Smooth muscle cell (in vitro differentiated cells): ENCODE measurements at regions not wholly inside any gene's neighbourhood (a gene's known extent, or its start where the extent isn't known, plus 50 kb on each side); places are given as distances from the start of the nearest gene placed in this dataset.
"Not testable (repeated sequence)": the region's sequence is repeated elsewhere in the genome, so short reads cannot be mapped to it uniquely, and the experiment has no call there.

Experiments
- DNase-seq: peaks from one replicate; lab custom pipeline; 2025; ENCODE audit not compliant: unreplicated experiment; lab: John Stamatoyannopoulos, UW
- H2AFZ ChIP-seq: fragments of 200-600 bp; sonication (generic); 2 replicates; pipeline ENCODE4 v1.6.0; 2016; ENCODE audit warnings: antibody characterized with exemption, low read depth, mild to moderate bottlenecking
- H3F3A ChIP-seq: fragments of 200-600 bp; sonication (generic); 2 replicates; pipeline ENCODE4 v1.6.0; 2017; ENCODE audit warnings: antibody characterized with exemption, low read depth
- H3K27ac ChIP-seq: fragments of 200-600 bp; sonication (generic); 2 replicates; pipeline ENCODE4 v1.5.1; 2016; ENCODE audit warnings: low read depth, mild to moderate bottlenecking
- H3K27me3 ChIP-seq: fragments of 200-600 bp; sonication (generic); 2 replicates; pipeline ENCODE4 v1.6.1; 2016; ENCODE audit warnings: low read depth, mild to moderate bottlenecking
- H3K36me3 ChIP-seq: fragments of 200-600 bp; sonication (generic); 2 replicates; pipeline ENCODE4 v1.5.1; 2016; ENCODE audit warnings: low read depth
- H3K4me1 ChIP-seq: fragments of 200-600 bp; sonication (generic); 2 replicates; pipeline ENCODE4 v1.5.1; 2016; ENCODE audit warnings: low read depth
- H3K4me2 ChIP-seq: fragments of 200-600 bp; sonication (generic); 2 replicates; pipeline ENCODE4 v1.6.0; 2016; ENCODE audit warnings: mild to moderate bottlenecking
- H3K4me3 ChIP-seq: fragments of 200-600 bp; sonication (generic); 2 replicates; pipeline ENCODE4 v1.5.1; 2016; ENCODE audit warnings: mild to moderate bottlenecking
- H3K79me2 ChIP-seq: fragments of 200-600 bp; sonication (generic); 2 replicates; pipeline ENCODE4 v1.6.0; 2016; ENCODE audit warnings: low read depth, mild to moderate bottlenecking
- H3K9ac ChIP-seq: fragments of 200-600 bp; sonication (generic); 2 replicates; pipeline ENCODE4 v1.6.0; 2016; ENCODE audit warnings: low read depth
- H3K9me3 ChIP-seq: fragments of 200-600 bp; sonication (generic); replicated peaks from 2 replicates; pipeline ENCODE4 v1.5.1; 2016; ENCODE audit warnings: low read depth
- H4K20me1 ChIP-seq: fragments of 200-600 bp; sonication (generic); 2 replicates; pipeline ENCODE4 v1.6.0; 2016; ENCODE audit warnings: low read depth
- WGBS: methylation state at CpG from one replicate; pipeline ENCODE4 v1.1.7; 2016; ENCODE audit warnings: low lambda C conversion rate; 5-methylcytosine and 5-hydroxymethylcytosine counted together
- TF ChIP-seq, protein P1 (sequence below): fragments of 200-600 bp; sonication (generic); IDR thresholded peaks from 2 replicates; pipeline ENCODE4 v1.5.1; 2017; ENCODE audit warnings: borderline replicate concordance, mild to moderate bottlenecking, antibody characterized with exemption; ENCODE audit not compliant: insufficient read depth, poor library complexity, severe bottlenecking

DNA sequence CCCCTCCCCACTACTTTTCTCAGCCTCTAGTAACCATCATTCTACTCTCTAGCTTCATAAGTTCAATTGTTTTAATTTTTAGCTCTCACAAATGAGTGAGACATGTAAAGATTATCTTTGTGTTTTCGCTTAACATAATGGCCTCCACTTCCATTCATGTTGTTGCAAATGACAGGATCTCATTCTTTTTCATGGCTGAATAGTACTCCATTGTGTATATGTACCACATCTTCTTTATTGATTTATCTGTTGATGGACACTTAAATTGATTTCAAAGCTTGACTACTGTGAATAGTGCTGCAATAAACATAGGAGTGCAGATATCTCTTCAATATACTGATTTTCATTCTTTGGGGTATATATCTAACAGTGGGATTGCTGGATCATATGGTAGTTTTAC, 699.8 kb upstream of the NR2F2 start:
- H3K27me3 ChIP-seq, result no peaks in the 10 kb centered on the region
- peaks cover 24% of the 10 kb centered on the region for H3K4me1 ChIP-seq
- no peaks in the 10 kb centered on the region for H3F3A ChIP-seq
- H3K79me2 ChIP-seq, result no peaks in the 10 kb centered on the region
- TF ChIP-seq, protein P1, sequence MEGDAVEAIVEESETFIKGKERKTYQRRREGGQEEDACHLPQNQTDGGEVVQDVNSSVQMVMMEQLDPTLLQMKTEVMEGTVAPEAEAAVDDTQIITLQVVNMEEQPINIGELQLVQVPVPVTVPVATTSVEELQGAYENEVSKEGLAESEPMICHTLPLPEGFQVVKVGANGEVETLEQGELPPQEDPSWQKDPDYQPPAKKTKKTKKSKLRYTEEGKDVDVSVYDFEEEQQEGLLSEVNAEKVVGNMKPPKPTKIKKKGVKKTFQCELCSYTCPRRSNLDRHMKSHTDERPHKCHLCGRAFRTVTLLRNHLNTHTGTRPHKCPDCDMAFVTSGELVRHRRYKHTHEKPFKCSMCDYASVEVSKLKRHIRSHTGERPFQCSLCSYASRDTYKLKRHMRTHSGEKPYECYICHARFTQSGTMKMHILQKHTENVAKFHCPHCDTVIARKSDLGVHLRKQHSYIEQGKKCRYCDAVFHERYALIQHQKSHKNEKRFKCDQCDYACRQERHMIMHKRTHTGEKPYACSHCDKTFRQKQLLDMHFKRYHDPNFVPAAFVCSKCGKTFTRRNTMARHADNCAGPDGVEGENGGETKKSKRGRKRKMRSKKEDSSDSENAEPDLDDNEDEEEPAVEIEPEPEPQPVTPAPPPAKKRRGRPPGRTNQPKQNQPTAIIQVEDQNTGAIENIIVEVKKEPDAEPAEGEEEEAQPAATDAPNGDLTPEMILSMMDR, result no peak
- no peaks in the 10 kb centered on the region for H3K9me3 ChIP-seq
- no peak overlapping the region for H3K4me2 ChIP-seq
- H3K4me3 ChIP-seq, result no peak overlapping the region
- no peak overlapping the region for H2AFZ ChIP-seq
- H3K36me3 ChIP-seq, result no peaks in the 10 kb centered on the region
- 81% methylated on average over 1 of the region's 1 CpG for WGBS
- no peak overlapping the region for H3K27ac ChIP-seq
- H3K9ac ChIP-seq, result no peak overlapping the region
- H4K20me1 ChIP-seq, result no peaks in the 10 kb centered on the region
- no peak for DNase-seq

DNA sequence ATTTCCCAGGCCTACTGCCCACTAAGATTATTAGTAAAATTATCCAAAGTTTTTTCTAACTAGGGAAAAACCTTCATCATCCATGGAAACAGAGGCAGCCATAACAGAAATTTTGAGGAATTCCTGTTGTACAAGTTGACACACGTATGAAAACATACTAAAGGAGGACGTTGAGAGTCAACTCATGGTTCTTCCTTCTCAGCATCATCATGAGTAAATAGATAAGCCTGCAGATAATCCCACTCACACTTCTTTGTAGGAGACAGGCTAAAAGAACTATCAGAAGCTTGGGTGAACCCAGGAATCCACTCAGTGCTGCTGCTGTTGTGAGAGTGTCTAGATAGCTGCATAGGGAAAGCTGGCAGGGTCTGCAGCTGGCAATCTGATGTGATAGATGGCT, 694.8 kb upstream of the NR2F2 start:
- Histone ChIP-seq H3K27me3 (no peaks in the 10 kb centered on the region), H3K4me1 (no peaks in the 10 kb centered on the region), H3F3A (no peaks in the 10 kb centered on the region), H3K36me3 (no peaks in the 10 kb centered on the region), H3K4me3 (no peak overlapping the region), H3K4me2 (no peak overlapping the region), H3K9ac (no peak overlapping the region), H2AFZ (no peak overlapping the region), H4K20me1 (no peaks in the 10 kb centered on the region), H3K9me3 (no peaks in the 10 kb centered on the region), H3K79me2 (no peaks in the 10 kb centered on the region), H3K27ac (no peak overlapping the region)
- WGBS, result 88% methylated on average over 2 of the region's 2 CpGs
- DNase-seq, result no peak
- TF ChIP-seq, protein P1, result no peak

DNA sequence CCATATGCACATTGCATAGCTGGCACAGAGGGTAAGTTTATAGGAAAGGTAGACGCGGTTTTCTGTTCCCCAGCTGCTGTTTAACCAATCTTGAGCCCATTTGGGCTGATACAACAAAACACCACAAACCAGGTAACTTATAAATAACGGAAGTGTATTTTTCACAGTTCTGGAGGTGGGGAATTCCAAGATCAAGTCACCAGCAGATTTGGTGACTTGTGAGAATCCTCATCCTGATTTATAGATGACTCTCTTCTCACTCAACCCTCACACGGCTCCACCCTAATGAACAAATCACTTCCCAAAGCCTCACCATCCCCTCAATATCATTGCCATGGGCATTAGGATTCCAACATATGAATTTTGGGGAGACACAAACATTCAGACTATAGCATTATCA, 694.4 kb upstream of the NR2F2 start:
- DNase-seq, result no peak
- WGBS, result 92% methylated on average over 4 of the region's 4 CpGs
- H3K79me2 ChIP-seq, result no peaks in the 10 kb centered on the region

DNA sequence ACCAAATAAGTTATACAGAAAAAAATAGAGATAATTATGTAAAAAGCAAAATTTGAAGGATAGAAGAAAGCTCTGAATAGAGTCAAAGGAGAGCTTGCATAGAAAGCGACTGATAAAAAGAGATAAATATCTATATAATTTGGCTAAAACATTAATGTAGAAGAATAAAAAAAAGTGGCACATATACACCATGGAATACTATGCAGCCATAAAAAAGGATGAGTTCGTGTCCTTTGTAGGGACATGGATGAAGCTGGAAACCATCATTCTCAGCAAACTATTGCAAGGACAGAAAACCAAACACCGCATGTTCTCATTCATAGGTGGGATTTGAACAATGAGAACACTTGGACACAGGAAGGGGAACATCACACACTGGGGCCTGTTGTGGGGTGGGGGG, 693.3 kb upstream of the NR2F2 start:
- H4K20me1 ChIP-seq, H3K9ac ChIP-seq, H3F3A ChIP-seq, H3K27ac ChIP-seq, H3K4me2 ChIP-seq, DNase-seq, H3K9me3 ChIP-seq, H3K4me3 ChIP-seq, H3K36me3 ChIP-seq, H3K4me1 ChIP-seq, H3K79me2 ChIP-seq, H2AFZ ChIP-seq, H3K27me3 ChIP-seq: not testable (repeated sequence)
- WGBS, result 92% methylated on average over 3 of the region's 3 CpGs

More for the DNA sequence above, 694.4 kb upstream of the NR2F2 start:
- TF ChIP-seq, protein P1, result no peak
- Histone ChIP-seq H3K27ac (no peak overlapping the region), H3K4me1 (no peaks in the 10 kb centered on the region), H4K20me1 (no peaks in the 10 kb centered on the region), H3K36me3 (no peaks in the 10 kb centered on the region), H3F3A (no peaks in the 10 kb centered on the region), H3K4me2 (no peak overlapping the region), H2AFZ (no peak overlapping the region), H3K27me3 (no peaks in the 10 kb centered on the region), H3K4me3 (no peak overlapping the region), H3K9me3 (no peaks in the 10 kb centered on the region), H3K9ac (no peak overlapping the region)
